HT1080 (cell line): ENCODE measurements at regions not wholly inside any gene's neighbourhood (a gene's known extent, or its start where the extent isn't known, plus 50 kb on each side); places are given as distances from the start of the nearest gene placed in this dataset.

Source experiments
- DNase-seq: peaks from one replicate; pipeline ENCODE4 v3.0.0-alpha.2; 2015; ENCODE audit warnings: low read depth

DNA sequence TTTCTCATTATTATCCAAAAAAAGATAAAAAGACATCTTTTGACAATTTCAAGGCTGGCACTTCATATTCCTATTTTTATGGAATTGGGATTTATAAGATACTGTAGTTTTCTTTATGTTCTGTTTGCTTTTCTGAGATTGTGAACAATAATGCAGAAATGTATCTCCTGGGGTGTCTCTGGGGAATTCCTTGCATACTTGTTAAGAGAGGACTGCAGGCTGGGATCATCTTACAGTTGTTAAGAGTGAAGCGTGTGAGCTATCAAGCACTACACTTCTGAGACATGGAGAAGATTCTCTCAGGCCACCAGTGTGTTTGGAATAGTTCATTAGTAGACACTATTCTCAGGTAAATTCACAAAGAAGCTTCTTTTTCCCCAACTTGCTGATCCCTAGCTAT lies 963.3 kb upstream of the GJE1 start:
- DNase-seq = no peak

DNA sequence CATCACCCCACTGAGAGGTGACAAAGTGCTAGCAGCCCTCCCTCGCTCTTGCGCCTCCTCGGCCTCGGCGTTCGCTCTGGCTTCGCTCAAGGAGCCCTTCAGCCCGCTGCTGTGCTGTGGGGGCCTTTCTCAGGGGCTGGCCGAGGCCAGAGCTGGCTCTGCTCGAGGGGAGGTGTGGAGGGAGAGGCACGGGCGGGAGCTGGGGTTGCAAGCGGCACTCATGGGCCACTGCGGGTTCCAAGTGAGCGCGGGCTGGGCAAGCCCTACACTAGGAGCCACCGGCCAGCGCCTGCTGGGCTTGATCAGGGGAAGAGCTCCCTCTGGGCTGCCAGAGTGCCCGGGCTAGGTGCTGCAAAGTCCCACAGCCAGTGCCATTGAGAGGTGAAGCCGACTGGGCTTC lies 964.8 kb upstream of the GJE1 start:
- no peak for DNase-seq

DNA sequence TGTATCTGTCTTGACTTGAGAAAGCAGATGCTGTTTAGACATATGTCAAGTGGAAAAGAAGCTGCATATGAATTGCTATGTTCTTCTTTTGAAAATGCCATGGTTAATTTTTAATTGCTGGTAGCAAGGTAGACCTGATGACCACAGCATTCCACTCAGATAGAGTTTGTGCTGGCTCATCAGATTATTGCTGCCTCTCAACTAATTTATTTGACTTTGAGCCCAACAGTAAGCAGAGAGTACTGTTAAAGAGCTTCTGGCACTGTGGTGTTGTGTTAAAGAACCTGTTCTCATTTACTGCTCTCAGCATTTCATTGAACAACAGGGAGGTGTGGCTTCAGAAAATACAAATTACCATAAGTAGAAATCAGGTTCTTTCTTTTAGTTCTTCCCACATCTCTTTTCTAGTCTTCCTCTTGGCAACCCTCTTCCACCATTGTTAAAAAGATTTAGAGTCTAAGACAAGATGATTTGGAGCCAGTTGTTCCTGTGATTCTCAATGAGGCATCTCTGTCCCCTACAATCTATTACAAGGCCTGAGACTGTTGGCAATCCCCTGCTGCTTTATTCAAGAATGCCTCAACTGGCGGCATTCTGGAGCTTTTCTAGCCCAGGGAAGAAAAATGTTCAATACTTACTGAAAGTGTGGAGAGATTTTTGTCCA lies 967.6 kb upstream of the GJE1 start:
- no peak for DNase-seq

DNA sequence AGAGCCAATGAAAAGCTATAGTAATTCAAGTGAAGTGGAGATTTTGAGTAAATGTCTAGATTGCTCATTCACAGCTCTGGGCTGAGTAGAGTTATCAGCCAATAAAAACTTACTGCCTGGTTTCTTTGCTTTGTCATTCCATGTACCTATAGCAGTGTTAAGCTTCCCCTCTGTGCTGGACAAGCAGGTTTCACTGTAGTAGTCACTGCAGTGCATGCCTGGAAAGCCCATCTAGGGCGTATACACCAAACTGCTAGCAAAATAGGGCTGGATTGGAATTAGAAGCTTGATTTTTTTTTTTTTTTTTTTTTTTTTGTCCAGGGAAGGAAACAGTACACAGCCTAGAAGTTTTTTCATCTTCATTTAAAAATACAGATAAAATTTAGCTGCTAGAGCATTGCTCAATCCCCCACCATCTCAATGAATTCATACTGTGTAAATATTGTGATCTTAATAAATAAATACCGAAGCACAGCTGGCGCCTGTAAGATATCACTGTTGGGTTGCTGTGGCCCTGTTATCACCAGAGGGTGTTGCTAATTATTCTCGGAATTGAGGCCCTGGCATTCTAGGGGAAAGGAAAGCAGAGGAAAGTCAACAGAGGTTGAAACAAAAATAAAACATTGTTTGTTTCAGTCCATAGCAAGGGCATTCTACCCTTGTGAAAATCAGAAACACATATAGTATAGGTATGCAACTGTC lies 968.5 kb upstream of the GJE1 start:
- DNase-seq = no peak

DNA sequence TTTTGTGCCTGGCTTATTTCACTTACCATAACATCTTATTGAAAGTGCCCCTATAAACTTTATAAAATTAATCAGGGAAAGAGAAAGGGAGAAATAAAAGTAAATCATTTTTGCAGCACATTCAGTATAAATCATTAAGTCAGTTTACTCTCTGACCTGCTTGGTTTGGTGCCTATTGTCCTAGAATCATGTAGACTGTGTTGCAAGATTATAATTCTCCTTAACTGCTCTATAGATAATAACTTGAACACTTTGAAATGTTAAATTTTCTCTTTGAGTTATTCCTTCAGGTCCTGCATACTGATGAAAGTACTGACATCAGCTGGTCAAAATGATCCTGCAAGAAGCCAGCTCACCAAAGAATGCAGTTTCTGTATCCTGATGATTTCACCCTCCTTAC lies 969.6 kb upstream of the GJE1 start:
- no peak for DNase-seq

DNA sequence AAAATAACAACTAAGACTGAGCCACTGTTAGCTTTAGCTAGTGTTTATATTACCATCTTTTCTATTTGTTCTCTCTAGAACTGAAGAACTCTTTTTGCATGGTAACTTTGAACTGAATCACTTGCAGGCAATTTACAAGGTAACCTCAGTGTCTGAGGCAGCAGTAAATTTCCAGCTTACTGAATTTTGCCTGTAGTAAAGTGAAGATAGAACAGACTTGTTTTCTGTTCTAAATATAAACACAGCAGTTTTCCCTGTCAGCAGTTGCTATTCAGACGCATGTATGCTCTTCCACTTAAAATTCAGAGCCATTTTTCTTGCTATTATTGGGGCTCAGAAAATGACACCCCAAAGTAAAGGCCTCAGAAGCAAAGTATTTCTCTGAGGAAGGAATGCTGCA lies 974.0 kb upstream of the GJE1 start:
- DNase-seq = no peak

DNA sequence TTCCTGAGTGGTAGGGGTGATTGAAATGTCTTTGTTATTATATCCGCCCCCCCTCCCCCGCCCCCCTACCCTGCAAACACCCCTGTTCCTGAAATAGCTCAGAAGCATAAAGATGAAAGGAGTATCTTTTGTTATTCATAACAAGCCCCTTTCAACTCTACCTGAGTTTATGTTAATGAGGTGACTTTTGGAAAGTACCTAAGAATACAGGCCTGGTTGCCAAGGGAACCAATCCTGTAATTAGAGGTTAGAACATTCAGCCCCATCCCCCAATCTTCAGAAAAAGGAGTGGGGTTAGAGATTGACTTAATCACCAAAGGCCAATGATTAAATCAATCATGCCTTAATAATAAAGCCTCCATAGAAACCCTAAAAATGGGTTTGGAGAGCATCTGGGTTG lies 979.2 kb upstream of the GJE1 start:
- DNase-seq = no peak

DNA sequence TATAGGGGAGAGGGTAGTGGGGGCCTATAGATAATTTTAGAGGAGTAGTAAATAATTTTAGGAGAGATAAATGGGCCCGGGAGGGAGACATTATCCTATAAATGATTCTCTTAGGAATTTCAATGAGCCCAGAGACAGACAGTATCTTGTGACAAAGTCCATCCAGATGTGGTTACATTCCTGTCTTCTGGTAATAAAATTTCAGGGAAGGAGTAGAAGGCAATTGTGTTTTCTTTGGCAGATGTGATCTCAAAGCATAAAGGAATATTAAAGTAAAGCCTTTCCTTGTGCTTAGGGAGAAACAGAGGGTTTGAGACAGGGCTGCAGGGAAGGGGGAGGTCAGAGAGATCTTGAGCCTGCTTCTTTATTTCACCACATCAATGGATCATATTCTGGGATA lies 979.8 kb upstream of the GJE1 start:
- no peak for DNase-seq

DNA sequence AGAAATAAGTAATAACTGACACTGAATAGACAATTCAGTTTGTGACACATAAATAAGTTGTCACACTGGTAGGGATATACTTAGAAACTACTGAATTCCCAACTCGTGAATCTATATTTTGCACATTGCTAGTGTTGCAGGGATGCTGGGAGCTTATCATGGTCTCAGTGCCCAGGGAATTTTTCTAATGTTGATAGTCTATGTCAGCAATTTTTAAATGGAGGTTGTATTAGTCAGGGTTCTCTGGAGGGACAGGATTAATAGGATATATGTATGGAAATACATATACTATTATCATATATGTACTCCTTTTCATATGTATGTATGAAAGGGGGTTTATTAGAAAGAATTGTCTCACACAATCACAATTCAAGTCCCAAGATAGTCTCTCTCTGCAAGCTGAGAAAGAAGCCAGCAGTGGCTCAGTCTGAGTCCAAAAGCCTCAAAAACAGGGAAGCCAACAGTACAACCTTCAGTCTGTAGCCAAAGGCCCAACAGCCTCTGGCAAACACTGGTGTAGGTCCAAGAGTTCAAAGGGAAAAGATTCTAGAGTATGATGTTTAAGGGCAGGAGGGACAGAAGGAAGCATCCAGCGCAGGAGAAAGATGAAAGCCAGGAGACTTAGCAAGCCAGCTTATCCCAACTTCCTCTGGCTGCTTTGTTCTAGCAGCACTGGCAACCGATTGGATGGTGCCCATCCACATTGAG lies 980.9 kb upstream of the GJE1 start:
- no peak for DNase-seq

DNA sequence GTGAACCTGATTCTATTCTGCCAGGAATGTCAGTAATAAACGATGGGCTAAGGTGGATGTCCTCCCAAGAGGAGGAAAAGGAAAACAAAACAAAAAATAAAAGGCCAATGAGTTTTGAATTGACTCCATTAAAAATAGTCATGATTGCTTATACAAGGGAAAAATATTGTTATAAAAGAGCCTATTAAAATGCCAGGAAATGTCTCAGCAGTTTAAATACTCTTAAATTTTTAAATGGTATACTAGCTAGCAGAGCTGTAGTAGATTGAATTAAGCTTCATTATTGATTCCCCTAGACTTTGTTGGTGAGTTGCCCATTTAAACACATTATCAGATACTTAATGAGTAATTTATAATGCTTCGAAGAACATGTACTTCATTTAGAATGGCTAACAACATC lies 990.9 kb upstream of the GJE1 start:
- DNase-seq = no peak

DNA sequence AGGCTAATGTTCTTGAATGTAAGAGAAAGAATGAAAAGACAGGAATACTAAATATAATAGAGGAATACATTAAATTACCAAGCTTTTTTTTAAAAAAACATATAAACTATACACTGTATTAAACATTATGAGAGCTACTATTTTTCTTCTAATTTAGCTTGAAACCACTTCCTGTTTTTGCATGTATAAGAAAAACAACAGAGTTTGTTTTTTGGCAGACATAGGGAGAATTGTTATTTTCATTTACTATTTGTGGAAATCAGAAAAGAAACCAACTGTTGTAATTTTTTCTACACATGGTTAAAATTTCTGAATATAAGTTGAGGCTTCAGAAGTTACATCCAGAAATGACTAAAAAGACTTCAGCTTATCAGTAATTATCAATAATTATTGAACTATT lies 991.8 kb upstream of the GJE1 start:
- DNase-seq = no peak

DNA sequence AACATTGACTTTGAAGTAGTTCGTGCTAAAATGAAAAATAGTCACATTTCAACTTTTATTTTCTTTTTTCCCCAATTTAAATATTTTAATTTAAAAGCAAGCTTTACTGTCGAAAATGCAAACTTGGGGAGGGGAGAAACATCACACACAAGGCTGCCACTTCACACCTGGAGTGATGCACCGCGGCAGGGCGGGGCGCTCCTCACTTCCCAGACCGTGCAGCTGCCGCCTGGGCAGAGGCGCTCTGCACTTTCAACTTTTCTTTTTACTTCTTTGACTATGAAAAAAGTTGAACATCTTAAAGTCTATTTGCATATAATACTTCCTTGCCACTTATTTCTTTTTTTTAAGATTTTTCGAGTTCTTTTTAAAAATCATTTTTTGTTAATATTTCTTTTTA lies 993.3 kb upstream of the GJE1 start:
- no peak for DNase-seq

DNA sequence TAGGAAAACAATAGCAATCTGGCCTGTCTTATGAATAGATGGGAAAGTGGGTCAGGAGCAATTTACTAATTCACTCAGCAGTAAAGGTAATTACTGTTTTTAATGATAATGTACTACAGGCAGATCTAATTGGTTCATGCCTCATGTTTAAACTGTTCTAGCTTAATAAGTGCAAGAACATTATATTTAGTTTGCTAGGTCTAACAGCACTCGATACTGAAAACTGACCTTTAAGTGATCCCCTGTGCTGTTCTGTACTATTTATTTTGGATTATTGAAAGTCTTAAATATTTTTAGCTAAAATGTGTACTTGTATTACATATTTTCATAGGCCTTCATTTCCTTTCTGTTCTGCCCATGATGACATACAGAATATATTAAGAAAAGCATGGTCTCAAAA lies 998.0 kb upstream of the GJE1 start:
- no peak for DNase-seq

DNA sequence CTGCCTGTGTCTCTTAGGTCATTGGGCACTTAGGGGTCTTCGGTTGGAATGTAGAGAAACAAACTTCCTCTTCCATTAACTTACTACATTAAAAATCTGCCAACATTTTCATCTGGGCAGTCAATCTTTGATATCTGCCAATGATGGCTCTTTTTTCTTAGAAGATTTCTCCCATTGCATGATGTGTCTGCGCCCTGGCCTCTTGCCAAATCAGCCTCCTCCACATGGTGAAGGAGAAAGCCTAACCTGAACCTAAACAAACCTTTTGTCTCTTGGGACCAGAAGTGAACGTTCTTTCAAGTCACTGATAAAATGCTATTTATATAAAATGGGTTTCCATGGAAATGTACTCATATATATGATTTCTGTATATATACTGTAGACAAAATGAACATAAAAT lies 998.9 kb upstream of the GJE1 start:
- no peak for DNase-seq

DNA sequence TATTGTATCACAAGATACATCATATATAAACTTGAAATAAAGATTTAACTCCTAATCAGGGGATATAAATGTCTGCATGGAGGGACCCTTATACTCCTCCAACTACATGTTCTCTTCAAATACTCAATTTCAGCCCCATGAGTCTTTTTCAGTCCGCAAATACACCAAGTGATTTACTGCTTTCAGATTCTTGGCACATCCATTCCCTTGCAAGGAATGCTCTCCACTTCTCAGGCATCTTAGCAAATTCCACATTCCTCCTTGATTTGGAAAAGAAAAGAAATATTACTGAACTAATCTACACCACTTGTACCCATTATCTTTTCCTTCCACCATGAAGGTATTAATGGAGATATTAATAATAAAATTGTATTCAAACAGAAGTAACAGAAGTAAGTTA lies 999.4 kb upstream of the GJE1 start:
- DNase-seq = no peak

DNA sequence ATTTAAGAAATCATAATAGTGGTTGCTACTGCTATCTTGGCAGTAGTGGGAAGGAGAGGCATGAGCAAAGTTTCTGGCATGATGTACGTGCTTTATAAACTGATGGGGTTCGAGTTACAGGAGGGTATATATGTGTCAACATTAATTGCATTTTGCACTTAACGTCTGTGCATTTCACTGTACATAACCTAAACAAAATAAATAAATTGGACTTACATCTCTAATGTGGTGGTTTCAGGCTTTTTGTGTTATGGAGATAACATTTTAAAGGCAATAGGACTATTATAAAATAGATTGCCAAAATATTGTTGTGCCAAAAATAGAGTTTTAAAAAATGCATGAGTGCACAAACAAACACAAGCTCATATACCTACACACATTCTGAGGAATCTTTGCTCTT lies 1001.1 kb upstream of the GJE1 start:
- no peak for DNase-seq

DNA sequence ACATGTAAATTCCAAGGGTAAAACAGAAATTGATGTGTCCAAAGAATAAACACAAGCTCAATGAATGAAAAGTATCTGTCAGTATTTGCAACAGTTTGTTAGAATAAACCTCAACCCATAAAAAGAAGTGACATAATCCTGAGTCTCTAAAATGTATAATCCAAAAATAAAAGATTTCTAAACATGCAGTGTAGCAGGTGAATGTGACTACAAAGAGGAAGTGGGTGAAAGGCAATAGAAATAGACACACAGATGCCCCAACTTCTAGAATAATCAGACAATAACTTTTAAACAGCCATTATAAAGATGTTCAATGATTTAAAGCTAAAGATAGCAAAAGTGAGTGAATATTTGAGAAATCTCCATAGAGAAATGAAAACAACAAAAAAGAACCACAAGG lies 1009.2 kb upstream of the GJE1 start:
- no peak for DNase-seq

DNA sequence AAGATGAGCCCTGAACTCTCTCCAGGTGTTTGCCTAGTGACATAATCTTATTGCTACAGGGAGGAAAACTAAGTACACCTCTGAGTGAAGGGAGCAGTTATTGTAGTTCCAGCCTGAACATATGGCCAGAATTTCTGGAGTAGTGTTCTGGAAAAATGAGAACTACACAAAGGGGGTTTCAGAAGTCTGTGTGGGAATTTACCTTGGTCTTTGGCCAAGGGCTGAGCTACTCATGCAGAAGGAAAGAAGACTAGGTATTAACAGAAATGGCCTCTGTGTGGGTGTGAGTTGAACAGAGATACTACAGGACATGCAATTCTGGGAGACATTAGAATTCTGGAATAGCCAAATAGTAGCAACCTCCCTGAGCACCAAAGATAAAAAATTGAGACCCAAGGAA lies 1009.7 kb upstream of the GJE1 start:
- DNase-seq = no peak

DNA sequence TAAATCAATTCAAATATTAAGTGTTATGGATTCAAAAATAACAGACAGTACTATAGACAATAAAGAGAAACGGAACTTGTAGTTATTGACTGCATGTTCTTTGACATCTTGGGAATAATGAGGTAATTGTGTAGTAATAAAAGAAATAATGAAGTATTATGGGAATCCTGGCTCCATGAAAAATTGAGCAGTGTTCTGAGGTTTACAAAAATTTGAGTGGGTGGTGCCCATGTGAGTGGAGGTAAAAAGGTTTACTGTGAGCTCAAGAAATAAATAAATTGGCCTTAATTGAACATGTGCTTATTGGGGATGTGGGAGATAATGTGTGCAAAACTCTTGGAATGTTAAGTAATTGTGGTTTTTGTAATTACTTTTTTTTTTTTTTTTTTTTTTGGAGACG lies 1013.7 kb upstream of the GJE1 start:
- DNase-seq = no peak

DNA sequence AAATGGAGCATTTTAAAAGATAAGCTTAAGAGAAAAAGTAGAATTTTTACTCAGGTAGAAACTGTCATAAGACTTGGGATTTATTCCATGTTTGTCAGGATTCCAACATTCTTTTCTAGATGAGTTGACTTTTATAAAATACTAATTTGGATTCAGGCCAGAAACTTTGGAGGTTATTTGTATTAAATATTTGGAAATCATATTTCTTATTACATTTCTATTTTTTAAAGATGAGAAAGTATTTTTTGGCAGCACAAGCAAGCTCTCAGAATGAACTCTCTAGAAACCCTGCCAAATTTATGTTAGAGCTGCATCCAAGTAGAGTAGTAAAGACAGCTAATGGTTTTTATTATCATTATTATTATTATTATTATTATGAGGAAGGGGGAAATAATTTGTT lies 1014.9 kb upstream of the GJE1 start:
- no peak for DNase-seq

DNA sequence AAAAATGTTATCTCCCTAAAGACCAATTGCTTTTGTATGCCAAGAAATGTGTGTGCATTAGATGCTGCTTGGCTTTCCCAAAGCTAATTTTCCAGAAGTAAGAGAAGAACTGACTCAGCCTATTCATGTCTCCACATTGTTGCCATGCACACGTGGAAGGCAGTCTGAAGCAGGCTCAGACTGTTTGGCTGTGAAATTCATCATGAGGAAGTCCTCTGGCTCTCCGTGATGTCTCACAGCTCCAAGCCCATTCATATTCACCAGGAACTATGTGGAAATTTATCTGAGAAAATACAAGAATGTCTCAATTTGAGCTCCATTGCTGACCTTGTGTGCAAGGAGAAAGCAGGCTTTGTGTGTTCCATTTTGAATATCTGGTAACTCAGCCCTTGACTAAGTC lies 1022.2 kb upstream of the GJE1 start:
- DNase-seq = peak; percentile 24

DNA sequence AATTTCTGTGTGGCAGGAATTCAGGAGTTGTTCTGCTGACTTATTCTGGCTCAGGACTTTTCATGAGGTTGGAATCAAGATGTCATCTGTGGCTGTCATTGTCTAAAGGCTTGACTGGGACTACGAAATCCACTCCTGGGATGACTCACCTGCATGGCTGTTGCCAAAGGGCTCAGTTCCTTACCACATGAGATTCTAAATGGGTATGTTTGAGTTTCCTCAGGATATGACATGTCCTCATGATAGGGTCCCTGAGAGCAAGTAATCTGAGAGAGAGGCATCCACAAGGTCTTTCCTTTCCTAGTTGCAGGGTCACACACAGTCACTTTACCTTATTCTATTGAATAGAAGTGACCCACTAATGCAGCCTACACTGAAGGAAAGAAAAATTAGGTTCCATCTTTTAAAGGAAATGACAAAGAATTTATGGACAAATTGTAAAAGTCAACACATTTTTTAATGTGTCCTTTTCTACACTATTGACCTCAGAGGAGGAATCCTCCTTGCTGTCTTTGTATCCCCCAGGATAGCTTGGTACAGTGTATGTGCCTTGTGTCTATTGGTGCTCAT lies 1025.0 kb upstream of the GJE1 start:
- DNase-seq = peak; percentile 97

DNA sequence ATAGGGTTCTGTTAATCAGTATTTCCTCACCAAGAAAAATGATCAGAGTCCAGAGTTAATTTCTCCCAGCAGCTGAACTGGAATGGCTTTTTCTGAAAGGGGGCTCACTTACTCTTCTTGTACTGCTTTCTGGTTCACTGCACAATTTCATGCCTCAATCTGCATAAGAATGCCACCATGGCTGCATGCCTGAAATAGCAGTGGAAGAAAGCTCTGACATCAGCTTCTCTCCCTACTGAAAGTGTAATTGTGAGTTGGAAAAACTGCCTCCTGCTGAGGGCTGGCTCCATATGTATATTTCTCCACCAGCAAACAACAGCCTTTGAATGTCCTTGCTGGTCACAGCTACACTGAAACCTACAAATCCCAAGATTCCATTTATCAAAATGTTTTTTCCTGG lies 1027.2 kb upstream of the GJE1 start:
- peak; percentile 14 for DNase-seq
